ENCODE measurements at regions not wholly inside any gene's neighbourhood (a gene's known extent, or its start where the extent isn't known, plus 50 kb on each side); places are given as distances from the start of the nearest gene placed in this dataset.

- in situ Hi-C loops (cut with MboI; ENCODE audit: low sequenced_read_pairs) = no loop called here
- Histone ChIP-seq H4K8ac (ENCODE audit: low read depth in 2 of 2, low read length in 2 of 2) (no peak overlapping the region), H2AK5ac (ENCODE audit: low read depth, low read length) (no peak overlapping the region), H2AK9ac (replicated peaks; ENCODE audit: low read depth, low read length, poor library complexity) (no peak overlapping the region), H2AFZ (replicated peaks; ENCODE audit: low read length, poor library complexity) (no peak overlapping the region), H4K91ac (ENCODE audit: insufficient read depth, low read depth, low read length) (no peak overlapping the region), H2BK5ac (ENCODE audit: low read depth, low read length, poor library complexity, severe bottlenecking) (no peak overlapping the region), H2BK120ac (ENCODE audit: low read depth, low read length) (no peak overlapping the region), H3K79me1 (ENCODE audit: low read depth in 1 of 2, low read length in 2 of 2) (no peaks in the 10 kb centered on the region), H3K9me1 (ENCODE audit: insufficient read depth, low read length) (no peaks in the 10 kb centered on the region), H3K4ac (ENCODE audit: low read depth, low read length) (no peak overlapping the region), H3K27me3 (ENCODE audit: control insufficient read depth, insufficient read depth, low read length) (peaks cover 11% of the 10 kb centered on the region), H4K20me1 (ENCODE audit: insufficient read depth, low read length) (no peaks in the 10 kb centered on the region), H3K4me1 (ENCODE audit: control insufficient read depth, insufficient read depth, low read length) (no peaks in the 10 kb centered on the region), H3K18ac (ENCODE audit: low read depth, low read length) (no peak overlapping the region), H3K4me2 (ENCODE audit: low read depth, low read length) (no peak overlapping the region), H3K4me3 (ENCODE audit: insufficient read depth, low read depth, low read length) (no peak overlapping the region), H3K9me3 (ENCODE audit: control insufficient read depth, insufficient read depth, low read length) (no peaks in the 10 kb centered on the region), H3K9ac (ENCODE audit: low read depth, low read length) (no peak overlapping the region), H2BK20ac (ENCODE audit: low read depth, low read length) (no peak overlapping the region), H4K5ac (ENCODE audit: low read depth, low read length) (no peak overlapping the region), H3K23ac (ENCODE audit: low read depth, low read length) (no peak overlapping the region), H3K27ac (ENCODE audit: insufficient read depth, low read length) (no peak overlapping the region), H3K36me3 (ENCODE audit: control insufficient read depth, insufficient read depth, low read length) (no peaks in the 10 kb centered on the region), H2BK15ac (ENCODE audit: low read depth, low read length) (no peak overlapping the region), H3K56ac (ENCODE audit: extremely low read depth, insufficient read depth, low read length) (no peak overlapping the region), H3K14ac (replicated peaks; ENCODE audit: low read depth, low read length) (no peak overlapping the region)
- 13% methylated on average over 4 of the region's 7 CpGs; no CpG with 5 or more reads in 1 of the 2 experiments for WGBS, 2 experiments (ENCODE audit: extremely low coverage in 2 of 2, insufficient read length in 1 of 2)
- CTCF ChIA-PET = no interaction called here
- ATAC-seq (ENCODE audit: low read depth) (no peak), DNase-seq (no peak)
- dilution Hi-C loops (cut with HindIII; ENCODE audit: low sequenced_read_pairs, unreplicated experiment) = no loop called here
- no TSS peak for BruUV-seq (replicated peaks)
- POLR2A ChIA-PET (ENCODE audit: unreplicated experiment) = no interaction called here
- intact Hi-C loops (cut with micrococcal nuclease) = no loop called here
- TF ChIP-seq MXI1 (IDR thresholded peaks at IDR 0.05; ENCODE audit: borderline replicate concordance, low read depth, low read length) = no peak
- TF ChIP-seq SMC3 (IDR thresholded peaks at IDR 0.05; ENCODE audit: low read depth, low read length) = no peak
- no peak for TF ChIP-seq POLR2A (IDR thresholded peaks at IDR 0.05; ENCODE audit: low read depth, low read length)
- TF ChIP-seq CEBPB (IDR thresholded peaks at IDR 0.05; ENCODE audit: low read depth, low read length) = no peak
- TF ChIP-seq, protein P1, sequence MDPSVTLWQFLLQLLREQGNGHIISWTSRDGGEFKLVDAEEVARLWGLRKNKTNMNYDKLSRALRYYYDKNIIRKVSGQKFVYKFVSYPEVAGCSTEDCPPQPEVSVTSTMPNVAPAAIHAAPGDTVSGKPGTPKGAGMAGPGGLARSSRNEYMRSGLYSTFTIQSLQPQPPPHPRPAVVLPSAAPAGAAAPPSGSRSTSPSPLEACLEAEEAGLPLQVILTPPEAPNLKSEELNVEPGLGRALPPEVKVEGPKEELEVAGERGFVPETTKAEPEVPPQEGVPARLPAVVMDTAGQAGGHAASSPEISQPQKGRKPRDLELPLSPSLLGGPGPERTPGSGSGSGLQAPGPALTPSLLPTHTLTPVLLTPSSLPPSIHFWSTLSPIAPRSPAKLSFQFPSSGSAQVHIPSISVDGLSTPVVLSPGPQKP (IDR thresholded peaks at IDR 0.05; ENCODE audit: borderline replicate concordance, low read depth, low read length) = no peak
- TF ChIP-seq RCOR1 (IDR thresholded peaks at IDR 0.05; ENCODE audit: insufficient replicate concordance, low read length) = no peak
- TF ChIP-seq NFE2L2 (IDR thresholded peaks at IDR 0.05; ENCODE audit: low read depth, low read length) = no peak
- TF ChIP-seq CTCF (conservative IDR thresholded peaks at IDR 0.05; ENCODE audit: low read depth, low read length) = no peak
- no peak for TF ChIP-seq CHD1 (IDR thresholded peaks at IDR 0.05; ENCODE audit: low read depth, low read length)
- no peak for TF ChIP-seq MAZ (IDR thresholded peaks at IDR 0.05; ENCODE audit: borderline replicate concordance, low read depth, low read length)
Measured at GRCh38 chr3:127487196-127487595, 103.3 kb downstream of the TPRA1 start.

Data from IMR-90 (cell line).